ENCODE measurements at regions not wholly inside any gene's neighbourhood (a gene's known extent, or its start where the extent isn't known, plus 50 kb on each side); places are given as distances from the start of the nearest gene placed in this dataset.

- DNase-seq (ENCODE audit: low read depth in 1 of 2, low spot score in 1 of 2), result no peak
Observed at GRCh38 chr13:30359991-30360390, 52.6 kb upstream of the KATNAL1 start.

DNA sequence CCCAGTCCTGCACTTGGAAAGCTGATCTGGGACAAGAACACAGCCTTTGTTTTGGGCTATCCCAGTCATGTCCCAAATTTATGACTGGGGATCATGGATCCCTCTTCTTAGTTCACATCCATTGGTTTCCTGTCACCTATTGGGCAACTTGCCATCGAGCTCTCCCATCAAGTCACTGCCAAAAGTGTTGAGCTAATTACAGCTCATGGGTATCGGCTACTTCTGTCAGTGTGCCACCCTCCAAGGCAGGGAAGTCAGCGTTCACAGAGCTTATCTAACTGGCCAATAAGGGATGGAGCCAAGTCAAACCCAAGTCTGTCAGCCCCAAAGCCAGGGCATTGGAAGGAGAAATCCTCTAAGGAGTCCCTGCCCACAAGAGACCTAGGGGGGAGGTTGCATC lies 53.2 kb upstream of the KATNAL1 start:
- DNase-seq (ENCODE audit: low read depth in 1 of 2, low spot score in 1 of 2), result no peak

GRCh38 chr13:30362005-30362788 lies 54.8 kb upstream of the KATNAL1 start:
- DNase-seq (ENCODE audit: low read depth in 1 of 2, low spot score in 1 of 2), result no peak

GRCh38 chr13:30362869-30363268 lies 55.5 kb upstream of the KATNAL1 start:
- no peak for DNase-seq (ENCODE audit: low read depth in 1 of 2, low spot score in 1 of 2)

DNA sequence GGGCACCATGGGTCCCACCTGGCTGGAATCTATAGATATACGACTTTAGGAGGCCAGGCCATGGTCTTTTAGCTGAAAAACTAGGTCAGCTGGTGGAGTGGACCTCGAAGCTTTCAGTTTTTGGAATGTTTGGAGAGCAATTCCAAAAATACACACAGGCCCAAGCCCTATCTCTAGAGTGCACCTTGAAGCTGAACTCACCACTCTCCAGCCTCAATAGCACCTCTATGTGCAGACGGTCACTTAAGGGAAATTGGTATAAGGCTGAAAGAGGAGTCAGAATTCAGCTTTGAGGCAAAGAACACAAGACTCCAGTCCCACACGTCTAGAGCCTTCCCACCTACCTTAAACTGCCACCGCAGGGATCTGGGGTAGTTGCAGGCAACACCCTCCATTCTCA lies 56.4 kb upstream of the KATNAL1 start:
- no peak for DNase-seq (ENCODE audit: low read depth in 1 of 2, low spot score in 1 of 2)

DNA sequence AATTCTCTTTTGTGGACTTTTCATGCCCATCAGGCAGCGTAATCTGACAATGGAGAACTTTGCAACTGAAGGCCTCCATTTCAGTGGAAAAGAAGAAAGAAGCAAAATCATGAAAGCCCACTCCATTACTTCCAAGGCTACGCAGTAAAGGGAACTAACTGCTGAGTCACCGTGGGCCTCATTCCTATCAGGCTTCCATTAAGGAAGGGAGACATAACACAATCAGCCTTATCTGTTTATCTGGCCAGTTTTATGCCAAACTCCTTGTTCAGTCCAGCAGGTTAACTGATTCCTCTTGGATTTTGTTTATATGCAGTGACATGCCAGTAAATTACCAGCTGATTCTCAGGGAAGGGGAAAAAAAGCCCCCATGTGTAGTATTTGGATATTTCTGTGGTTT lies 56.8 kb upstream of the KATNAL1 start:
- DNase-seq (ENCODE audit: low read depth in 1 of 2, low spot score in 1 of 2), result no peak

GRCh38 chr13:30364876-30365275 lies 57.4 kb upstream of the UBE2L5 start:
- no peak for DNase-seq (ENCODE audit: low read depth in 1 of 2, low spot score in 1 of 2)

GRCh38 chr13:30366088-30366487 lies 56.2 kb upstream of the UBE2L5 start:
- no peak for DNase-seq (ENCODE audit: low read depth in 1 of 2, low spot score in 1 of 2)

DNA sequence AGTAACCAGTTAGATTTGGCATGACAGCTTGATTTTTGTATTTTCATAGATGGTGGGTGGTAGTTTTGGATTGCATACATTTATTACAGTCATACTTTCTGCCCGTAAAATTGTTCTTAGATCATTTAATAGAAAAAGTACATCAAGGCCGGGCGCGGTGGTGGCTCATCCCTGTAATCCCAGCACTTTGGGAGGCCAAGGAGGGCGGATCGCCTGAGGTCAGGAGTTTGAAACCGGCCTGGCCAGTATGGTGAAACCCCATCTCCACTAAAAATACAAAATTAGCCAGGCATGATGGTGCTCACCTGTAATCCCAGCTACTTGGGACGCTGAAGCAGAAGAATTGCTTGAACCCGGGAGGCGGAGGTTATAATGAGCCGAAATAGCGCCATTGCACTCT lies 55.0 kb upstream of the UBE2L5 start:
- no peak for DNase-seq (ENCODE audit: low read depth in 1 of 2, low spot score in 1 of 2)

DNA sequence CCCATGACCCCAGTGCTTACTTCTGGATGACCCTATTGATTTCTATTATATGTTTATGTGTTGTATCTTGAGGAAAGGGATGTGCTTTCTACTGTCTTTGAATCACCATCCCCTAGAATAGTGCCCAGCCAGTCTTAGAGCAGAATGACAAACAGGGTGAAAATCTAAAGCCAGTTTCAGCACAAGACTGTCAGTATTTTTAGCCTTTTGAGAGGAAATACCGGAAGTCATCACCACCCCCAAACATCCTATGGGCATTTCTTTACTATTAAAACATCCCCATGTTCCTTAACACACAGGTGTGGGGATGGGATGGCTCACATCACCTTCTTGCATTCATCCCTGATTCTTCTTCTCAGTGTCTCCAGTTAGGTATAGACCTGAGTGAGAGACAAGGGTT lies 52.1 kb upstream of the UBE2L5 start:
- no peak for DNase-seq (ENCODE audit: low read depth in 1 of 2, low spot score in 1 of 2)

GRCh38 chr13:30370916-30371521 lies 51.3 kb upstream of the UBE2L5 start:
- DNase-seq (ENCODE audit: low read depth in 1 of 2, low spot score in 1 of 2), result no peak

GRCh38 chr13:30371649-30372265 lies 50.5 kb upstream of the UBE2L5 start:
- peak in 1 of 2 donors; percentile 22 for DNase-seq (ENCODE audit: low read depth in 1 of 2, low spot score in 1 of 2)
